ENCODE measurements at regions not wholly inside any gene's neighbourhood (a gene's known extent, or its start where the extent isn't known, plus 50 kb on each side); places are given as distances from the start of the nearest gene placed in this dataset.
A peak's percentile ranks its signal among the peaks of the same experiment; 100 is the strongest.
"Not testable (repeated sequence)": the region's sequence is repeated elsewhere in the genome, so short reads cannot be mapped to it uniquely, and the experiment has no call there.

GRCh38 chr17:21540502-21540901, 151.8 kb upstream of the KCNJ18 start:
- peaks cover 1% of the 10 kb centered on the region for H3K4me1 Mint-ChIP-seq (ENCODE audit: low read depth)

GRCh38 chr17:21542070-21542469, 150.3 kb upstream of the KCNJ18 start:
- ATAC-seq (no peak), DNase-seq (no peak)
- peaks cover 24% of the 10 kb centered on the region for H3K36me3 Mint-ChIP-seq (ENCODE audit: low read depth)
- H3K27me3 Mint-ChIP-seq (ENCODE audit: low read depth): no peaks in the 10 kb centered on the region
- H3K4me3 Mint-ChIP-seq: no peak overlapping the region
- POLR2A ChIA-PET: no interaction called here
- peaks cover 13% of the 10 kb centered on the region for H3K9me3 Mint-ChIP-seq (ENCODE audit: insufficient read depth)
- H3K4me1 Mint-ChIP-seq (ENCODE audit: low read depth): peaks cover 10% of the 10 kb centered on the region
- CTCF ChIA-PET: no interaction called here
- H3K27ac Mint-ChIP-seq: no peak overlapping the region

More at GRCh38 chr17:21540502-21540901, 151.8 kb upstream of the KCNJ18 start:
- ATAC-seq (no peak), DNase-seq (no peak)
- Mint-ChIP-seq H3K9me3 (ENCODE audit: insufficient read depth) (peaks cover 20% of the 10 kb centered on the region), H3K27me3 (ENCODE audit: low read depth) (no peaks in the 10 kb centered on the region), H3K4me3 (no peak overlapping the region), H3K36me3 (ENCODE audit: low read depth) (peaks cover 29% of the 10 kb centered on the region), H3K27ac (no peak overlapping the region)
- ChIA-PET POLR2A (no interaction called here), CTCF (no interaction called here)

- H3K36me3 Mint-ChIP-seq (ENCODE audit: low read depth): peaks cover 18% of the 10 kb centered on the region
- DNase-seq (no peak), ATAC-seq (no peak)
- H3K4me1 Mint-ChIP-seq (ENCODE audit: low read depth): peaks cover 10% of the 10 kb centered on the region
- POLR2A ChIA-PET: no interaction called here
- H3K27me3 Mint-ChIP-seq (ENCODE audit: low read depth): no peaks in the 10 kb centered on the region
- peaks cover 8% of the 10 kb centered on the region for H3K9me3 Mint-ChIP-seq (ENCODE audit: insufficient read depth)
- H3K27ac Mint-ChIP-seq: no peak overlapping the region
- CTCF ChIA-PET: no interaction called here
- no peak overlapping the region for H3K4me3 Mint-ChIP-seq
Measured at GRCh38 chr17:21542991-21543390, 149.3 kb upstream of the KCNJ18 start.

GRCh38 chr17:21545064-21545463, 147.3 kb upstream of the KCNJ18 start:
- CTCF ChIA-PET: no interaction called here
- H3K9me3 Mint-ChIP-seq (ENCODE audit: insufficient read depth): no peaks in the 10 kb centered on the region
- POLR2A ChIA-PET: no interaction called here
- no peaks in the 10 kb centered on the region for H3K27me3 Mint-ChIP-seq (ENCODE audit: low read depth)
- ATAC-seq: no peak
- DNase-seq: no peak
- no peak overlapping the region for H3K27ac Mint-ChIP-seq
- H3K36me3 Mint-ChIP-seq (ENCODE audit: low read depth): peaks cover 19% of the 10 kb centered on the region
- H3K4me3 Mint-ChIP-seq: no peak overlapping the region
- H3K4me1 Mint-ChIP-seq (ENCODE audit: low read depth): peaks cover 25% of the 10 kb centered on the region

- no peak for ATAC-seq
- CTCF ChIA-PET: interaction anchor here (1.3 to 1.5 kb wide), 2 partner anchors 12 to 36 kb away, joined by 4 read pairs; no protein-coding TSS in a partner anchor
- H3K4me3 Mint-ChIP-seq: no peak overlapping the region
Measured at GRCh38 chr17:21548236-21548635, 144.1 kb upstream of the KCNJ18 start.

GRCh38 chr17:21549107-21549687, 143.1 kb upstream of the KCNJ18 start:
- CTCF ChIA-PET: interaction anchor here (1.3 to 1.5 kb wide), 3 partner anchors 13 to 37 kb away, joined by 4 read pairs; no protein-coding TSS in a partner anchor
- peak overlapping the region; percentile 4 for H3K27ac Mint-ChIP-seq
- peak overlapping the region; percentile 85 for H3K4me3 Mint-ChIP-seq
- peaks cover 13% of the 10 kb centered on the region for H3K36me3 Mint-ChIP-seq (ENCODE audit: low read depth)
- ATAC-seq (no peak), DNase-seq (no peak)
- H3K9me3 Mint-ChIP-seq (ENCODE audit: insufficient read depth): no peaks in the 10 kb centered on the region
- POLR2A ChIA-PET: no interaction called here
- H3K27me3 Mint-ChIP-seq (ENCODE audit: low read depth): peaks cover 6% of the 10 kb centered on the region
- H3K4me1 Mint-ChIP-seq (ENCODE audit: low read depth): peaks cover 32% of the 10 kb centered on the region

More at GRCh38 chr17:21548236-21548635, 144.1 kb upstream of the KCNJ18 start:
- H3K36me3 Mint-ChIP-seq (ENCODE audit: low read depth): peaks cover 17% of the 10 kb centered on the region
- no peaks in the 10 kb centered on the region for H3K27me3 Mint-ChIP-seq (ENCODE audit: low read depth)
- no peak for DNase-seq
- H3K9me3 Mint-ChIP-seq (ENCODE audit: insufficient read depth): no peaks in the 10 kb centered on the region
- POLR2A ChIA-PET: no interaction called here
- no peak overlapping the region for H3K27ac Mint-ChIP-seq
- peaks cover 32% of the 10 kb centered on the region for H3K4me1 Mint-ChIP-seq (ENCODE audit: low read depth)

- H3K9me3 Mint-ChIP-seq (ENCODE audit: insufficient read depth); DNase-seq; H3K27me3 Mint-ChIP-seq (ENCODE audit: low read depth); H3K36me3 Mint-ChIP-seq (ENCODE audit: low read depth); ATAC-seq; POLR2A ChIA-PET: not testable (repeated sequence)
- CTCF ChIA-PET: interaction anchor here (1.4 to 1.5 kb wide), 2 partner anchors 37 to 93 kb away, joined by 4 to 6 read pairs; no protein-coding TSS in a partner anchor
- peak overlapping the region; percentile 85 for H3K4me3 Mint-ChIP-seq
- H3K27ac Mint-ChIP-seq: peak overlapping the region; percentile 4
- peaks cover 32% of the 10 kb centered on the region for H3K4me1 Mint-ChIP-seq (ENCODE audit: low read depth)
Measured at GRCh38 chr17:21550031-21550430, 142.3 kb upstream of the KCNJ18 start.

- peak overlapping the region; percentile 85 for H3K4me3 Mint-ChIP-seq
- CTCF ChIA-PET: interaction anchor here (0.8 to 1.5 kb wide), 2 partner anchors 94 kb away, joined by 3 to 6 read pairs; no protein-coding TSS in a partner anchor
- POLR2A ChIA-PET: no interaction called here
- H3K4me1 Mint-ChIP-seq (ENCODE audit: low read depth): peaks cover 23% of the 10 kb centered on the region
- ATAC-seq: peak; percentile 95
- no peak overlapping the region for H3K27ac Mint-ChIP-seq
- H3K9me3 Mint-ChIP-seq (ENCODE audit: insufficient read depth): no peaks in the 10 kb centered on the region
- peaks cover 18% of the 10 kb centered on the region for H3K27me3 Mint-ChIP-seq (ENCODE audit: low read depth)
- peaks cover 10% of the 10 kb centered on the region for H3K36me3 Mint-ChIP-seq (ENCODE audit: low read depth)
- peak; percentile 79 for DNase-seq
Measured at GRCh38 chr17:21551081-21551881, 141.0 kb upstream of the KCNJ18 start.

GRCh38 chr17:21558921-21559320, 133.4 kb upstream of the KCNJ18 start:
- ATAC-seq; POLR2A ChIA-PET; DNase-seq; H3K4me3 Mint-ChIP-seq; H3K27ac Mint-ChIP-seq; CTCF ChIA-PET; H3K4me1 Mint-ChIP-seq (ENCODE audit: low read depth); H3K36me3 Mint-ChIP-seq (ENCODE audit: low read depth); H3K9me3 Mint-ChIP-seq (ENCODE audit: insufficient read depth): not testable (repeated sequence)
- peaks cover 21% of the 10 kb centered on the region for H3K27me3 Mint-ChIP-seq (ENCODE audit: low read depth)

- CTCF ChIA-PET: no interaction called here
- Mint-ChIP-seq H3K27me3 (ENCODE audit: low read depth) (peaks cover 9% of the 10 kb centered on the region), H3K4me3 (no peak overlapping the region), H3K36me3 (ENCODE audit: low read depth) (no peaks in the 10 kb centered on the region), H3K27ac (no peak overlapping the region), H3K4me1 (ENCODE audit: low read depth) (no peaks in the 10 kb centered on the region), H3K9me3 (ENCODE audit: insufficient read depth) (peaks cover 1% of the 10 kb centered on the region)
- ATAC-seq: no peak
- POLR2A ChIA-PET: no interaction called here
- no peak for DNase-seq
Measured at GRCh38 chr17:21564262-21564661, 128.1 kb upstream of the KCNJ18 start.

- CTCF ChIA-PET; H3K27ac Mint-ChIP-seq; POLR2A ChIA-PET; H3K4me3 Mint-ChIP-seq; ATAC-seq; DNase-seq; H3K36me3 Mint-ChIP-seq (ENCODE audit: low read depth); H3K27me3 Mint-ChIP-seq (ENCODE audit: low read depth); H3K9me3 Mint-ChIP-seq (ENCODE audit: insufficient read depth); H3K4me1 Mint-ChIP-seq (ENCODE audit: low read depth): not testable (repeated sequence)
Measured at GRCh38 chr17:21564757-21565156, 127.6 kb upstream of the KCNJ18 start.

- H3K27ac Mint-ChIP-seq; CTCF ChIA-PET; ATAC-seq; H3K4me1 Mint-ChIP-seq (ENCODE audit: low read depth); H3K4me3 Mint-ChIP-seq; H3K9me3 Mint-ChIP-seq (ENCODE audit: insufficient read depth); DNase-seq; POLR2A ChIA-PET; H3K36me3 Mint-ChIP-seq (ENCODE audit: low read depth): not testable (repeated sequence)
- peaks cover 11% of the 10 kb centered on the region for H3K27me3 Mint-ChIP-seq (ENCODE audit: low read depth)
Measured at GRCh38 chr17:21570427-21570826, 121.9 kb upstream of the KCNJ18 start.
